DMS 273 treated with DMSO at 0.1 percent for 48 hours (cell line): ENCODE measurements at regions not wholly inside any gene's neighbourhood (a gene's known extent, or its start where the extent isn't known, plus 50 kb on each side); places are given as distances from the start of the nearest gene placed in this dataset.

Experiments
- DNase-seq: peaks from one replicate; lab custom pipeline; 2025; lab: John Stamatoyannopoulos, UW

GRCh38 chr12:25714198-25714984, 161.3 kb upstream of the LMNTD1 start:
- no peak for DNase-seq

GRCh38 chr12:25715102-25715501, 162.0 kb upstream of the LMNTD1 start:
- no peak for DNase-seq

GRCh38 chr12:25716842-25717241, 163.8 kb upstream of the LMNTD1 start:
- no peak for DNase-seq

GRCh38 chr12:25717552-25717951, 164.5 kb upstream of the LMNTD1 start:
- DNase-seq, result no peak

- no peak for DNase-seq
These were observed 165.1 kb upstream of the LMNTD1 start for GRCh38 chr12:25718081-25718731.

- no peak for DNase-seq
These were observed 166.4 kb upstream of the LMNTD1 start for GRCh38 chr12:25719505-25719904.

- no peak for DNase-seq
These were observed 170.3 kb upstream of the LMNTD1 start for GRCh38 chr12:25723336-25723735.

- DNase-seq, result no peak
These were observed 170.9 kb upstream of the LMNTD1 start for GRCh38 chr12:25723921-25724491.

GRCh38 chr12:25725470-25725869, 172.4 kb upstream of the LMNTD1 start:
- DNase-seq, result no peak

GRCh38 chr12:25725931-25726330, 172.8 kb upstream of the LMNTD1 start:
- no peak for DNase-seq

- DNase-seq, result no peak
These were observed 175.0 kb upstream of the LMNTD1 start for GRCh38 chr12:25728056-25728595.

- no peak for DNase-seq
These were observed 177.6 kb upstream of the LMNTD1 start for GRCh38 chr12:25730489-25731349.

- DNase-seq, result no peak
These were observed 180.5 kb upstream of the LMNTD1 start for GRCh38 chr12:25733541-25733940.

GRCh38 chr12:25734529-25735180, 181.6 kb upstream of the LMNTD1 start:
- no peak for DNase-seq

- DNase-seq, result no peak
These were observed 187.5 kb upstream of the LMNTD1 start for GRCh38 chr12:25740617-25741016.

GRCh38 chr12:25741917-25742316, 188.8 kb upstream of the LMNTD1 start:
- DNase-seq, result no peak

GRCh38 chr12:25743679-25744215, 190.7 kb upstream of the LMNTD1 start:
- no peak for DNase-seq

GRCh38 chr12:25744313-25744712, 191.2 kb upstream of the LMNTD1 start:
- no peak for DNase-seq

- no peak for DNase-seq
These were observed 192.2 kb upstream of the LMNTD1 start for GRCh38 chr12:25745281-25745680.

GRCh38 chr12:25746131-25746530, 193.0 kb upstream of the LMNTD1 start:
- no peak for DNase-seq

GRCh38 chr12:25752710-25753309, 199.7 kb upstream of the LMNTD1 start:
- no peak for DNase-seq
